Fibroblast of pulmonary artery (primary cell): ENCODE measurements at regions not wholly inside any gene's neighbourhood (a gene's known extent, or its start where the extent isn't known, plus 50 kb on each side); places are given as distances from the start of the nearest gene placed in this dataset.

ENCODE experiments used
- DNase-seq: peaks from one replicate; pipeline ENCODE4 v3.0.0-alpha.2; 2010; ENCODE audit warnings: low read depth
- H3K4me3 ChIP-seq: replicated peaks from 2 replicates; pipeline ENCODE4 v1.5.1; 2011; ENCODE audit warnings: low read depth, mild to moderate bottlenecking, control low read depth, low read length, moderate library complexity
- CTCF ChIP-seq: IDR thresholded peaks from 2 replicates; pipeline ENCODE4 v1.5.1; 2011; ENCODE audit warnings: mild to moderate bottlenecking, control low read depth, low read length, inconsistent platforms; ENCODE audit errors: missing control alignments

DNA sequence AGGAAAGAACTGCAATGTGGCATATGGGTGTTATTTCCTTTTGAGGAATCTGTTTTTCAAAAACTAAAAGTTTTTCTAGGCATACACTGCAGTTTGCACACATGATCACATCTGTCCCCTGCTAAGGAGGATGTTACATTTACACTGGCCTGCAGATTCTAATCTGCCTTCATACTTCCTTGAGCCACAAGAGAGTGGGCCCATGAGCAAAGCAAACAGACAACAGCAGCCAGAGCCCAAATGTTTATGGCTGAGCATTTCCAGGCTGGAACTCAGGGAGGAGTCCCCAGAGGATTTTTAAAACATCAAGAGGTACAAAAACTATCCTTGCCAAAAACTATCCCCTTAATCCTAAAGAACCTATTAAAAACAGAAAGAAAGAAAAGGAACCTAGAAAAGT is 117.2 kb upstream of the MTNR1B start:
- DNase-seq: no peak
- no peak for TF ChIP-seq CTCF
- H3K4me3 ChIP-seq: no peak overlapping the region

GRCh38 chr11:92852946-92853345 is 116.5 kb upstream of the MTNR1B start:
- DNase-seq: no peak
- TF ChIP-seq CTCF: no peak
- no peak overlapping the region for H3K4me3 ChIP-seq

DNA sequence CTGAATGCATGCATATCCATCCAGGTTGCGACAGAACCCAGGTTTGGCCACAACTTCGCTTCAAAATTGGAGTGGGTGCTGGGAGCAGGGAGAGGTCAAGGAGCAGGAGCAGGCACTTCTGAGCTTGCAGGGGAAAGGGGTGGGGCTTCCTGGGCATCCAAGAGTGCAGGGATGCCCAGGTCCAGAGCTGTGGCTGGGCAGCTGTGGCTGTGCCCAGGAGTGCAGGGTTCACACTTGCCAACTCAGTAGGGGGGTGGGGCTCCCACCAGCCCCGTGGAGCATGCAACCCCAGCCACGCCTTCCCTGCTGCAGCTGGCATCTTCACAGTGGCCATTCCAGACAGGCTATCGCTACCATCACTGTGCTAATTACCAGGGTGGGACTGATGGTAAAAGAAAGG is 115.3 kb upstream of the MTNR1B start:
- no peak overlapping the region for H3K4me3 ChIP-seq
- DNase-seq: no peak
- no peak for TF ChIP-seq CTCF

DNA sequence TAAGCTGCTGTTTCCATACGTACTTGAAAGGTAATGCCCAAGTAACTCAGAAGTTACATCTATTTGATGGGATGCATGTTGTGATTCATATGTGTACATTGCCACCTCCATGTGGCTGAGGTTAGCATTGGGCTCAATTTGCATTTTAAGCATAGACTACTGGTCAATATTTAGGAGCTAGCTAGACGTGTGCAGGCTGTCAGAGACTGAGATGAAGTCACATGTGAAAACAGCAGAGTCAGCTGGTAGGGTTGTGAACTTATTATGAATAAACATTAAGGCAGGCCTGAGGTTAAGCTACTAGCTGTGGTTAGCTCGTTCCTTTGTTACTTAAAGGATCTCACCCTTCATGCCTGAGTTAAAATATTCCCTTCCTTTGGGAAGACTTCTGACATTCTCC is 114.5 kb upstream of the MTNR1B start:
- H3K4me3 ChIP-seq: no peak overlapping the region
- TF ChIP-seq CTCF: no peak
- DNase-seq: no peak

DNA sequence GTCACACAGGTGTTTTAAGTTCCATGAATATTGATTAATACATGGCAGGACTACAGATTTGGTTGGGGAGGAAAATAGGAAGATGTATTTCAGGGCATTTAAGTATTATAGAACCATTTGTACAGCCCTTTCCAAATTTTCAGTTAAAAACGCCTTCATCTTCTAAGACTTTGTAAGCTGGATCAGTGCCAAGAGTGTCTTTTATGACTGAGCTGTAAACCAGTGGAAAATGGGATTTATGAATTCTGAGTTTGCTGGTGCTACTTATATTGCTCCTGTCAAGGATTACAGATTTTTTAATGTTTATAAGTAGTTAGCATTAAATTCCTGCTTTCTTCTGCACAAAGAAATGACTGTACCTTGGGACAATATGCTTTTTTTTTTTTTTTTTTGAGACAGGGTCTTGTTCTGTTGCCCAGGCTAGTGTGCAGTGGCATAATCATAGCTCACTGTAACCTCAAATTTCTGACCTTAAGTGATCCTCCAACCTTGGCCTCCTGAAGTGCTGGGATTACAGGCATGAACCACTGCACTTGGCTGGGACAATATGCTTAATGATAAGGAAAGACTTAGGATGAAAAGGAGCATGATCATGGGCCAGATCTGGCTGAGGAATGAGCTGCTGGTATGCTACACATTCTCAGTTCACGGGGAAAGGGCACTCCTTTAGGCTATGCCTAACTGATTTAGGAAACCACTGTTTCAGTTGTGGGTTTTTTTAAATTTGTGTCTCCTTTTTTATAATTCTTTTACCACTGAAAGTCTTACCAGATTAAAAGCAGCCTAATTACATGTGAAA is 113.6 kb upstream of the MTNR1B start:
- DNase-seq: no peak
- no peak overlapping the region for H3K4me3 ChIP-seq
- no peak for TF ChIP-seq CTCF

GRCh38 chr11:92857407-92857806 is 112.0 kb upstream of the MTNR1B start:
- no peak for DNase-seq
- H3K4me3 ChIP-seq: no peak overlapping the region
- no peak for TF ChIP-seq CTCF

DNA sequence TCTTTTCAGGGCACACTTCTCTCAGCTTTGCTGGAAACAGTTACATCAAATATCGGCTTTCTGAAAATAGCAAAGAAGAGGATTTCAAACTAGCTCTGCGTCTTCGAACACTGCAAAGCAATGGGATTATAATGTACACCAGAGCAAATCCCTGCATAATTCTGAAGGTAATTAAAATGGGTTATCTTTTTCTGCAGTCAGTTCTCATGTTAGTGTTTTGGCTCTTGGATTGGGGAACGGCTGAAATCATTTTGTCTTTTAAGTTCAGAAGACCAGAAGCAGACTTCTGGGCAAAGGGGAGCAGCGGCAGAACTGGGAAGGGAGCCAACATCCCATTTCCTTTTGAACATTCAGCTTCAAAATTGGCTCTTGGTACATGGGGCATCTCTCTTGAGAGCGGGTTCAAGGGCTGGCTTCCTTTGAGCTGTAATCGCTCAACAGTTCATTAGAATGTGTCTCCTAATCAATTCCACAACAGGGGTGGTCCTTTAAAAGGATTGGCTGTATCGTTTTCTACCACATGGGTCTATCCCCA is 110.2 kb upstream of the MTNR1B start:
- H3K4me3 ChIP-seq: no peak overlapping the region
- TF ChIP-seq CTCF: no peak
- DNase-seq: no peak
